Fibroblast of pulmonary artery (primary cell): ENCODE measurements at regions not wholly inside any gene's neighbourhood (a gene's known extent, or its start where the extent isn't known, plus 50 kb on each side); places are given as distances from the start of the nearest gene placed in this dataset.
"Not testable (repeated sequence)": the region's sequence is repeated elsewhere in the genome, so short reads cannot be mapped to it uniquely, and the experiment has no call there.

Experiments used
- DNase-seq: peaks from one replicate; pipeline ENCODE4 v3.0.0-alpha.2; 2010; ENCODE audit warnings: low read depth
- H3K4me3 ChIP-seq: replicated peaks from 2 replicates; pipeline ENCODE4 v1.5.1; 2011; ENCODE audit warnings: low read depth, mild to moderate bottlenecking, control low read depth, low read length, moderate library complexity
- CTCF ChIP-seq: IDR thresholded peaks from 2 replicates; pipeline ENCODE4 v1.5.1; 2011; ENCODE audit warnings: mild to moderate bottlenecking, control low read depth, low read length, inconsistent platforms; ENCODE audit errors: missing control alignments

- DNase-seq = no peak
- no peak for TF ChIP-seq CTCF
- H3K4me3 ChIP-seq = no peak overlapping the region
These were observed 50.9 kb upstream of the MITF start for GRCh38 chr3:69688400-69688799.

- no peak overlapping the region for H3K4me3 ChIP-seq
- no peak for DNase-seq
- TF ChIP-seq CTCF = no peak
These were observed 51.6 kb upstream of the MITF start for GRCh38 chr3:69687641-69688040.

GRCh38 chr3:69686056-69686455, 53.2 kb upstream of the MITF start:
- DNase-seq = no peak
- no peak overlapping the region for H3K4me3 ChIP-seq
- TF ChIP-seq CTCF = no peak

GRCh38 chr3:69684309-69684961, 54.8 kb upstream of the MITF start:
- no peak for TF ChIP-seq CTCF
- no peak overlapping the region for H3K4me3 ChIP-seq
- no peak for DNase-seq

- no peak for DNase-seq
- no peak overlapping the region for H3K4me3 ChIP-seq
- TF ChIP-seq CTCF = no peak
These were observed 56.0 kb upstream of the MITF start for GRCh38 chr3:69683082-69683806.

GRCh38 chr3:69677456-69677855, 61.8 kb upstream of the MITF start:
- not testable (repeated sequence) for H3K4me3 ChIP-seq, DNase-seq

GRCh38 chr3:69675786-69676530, 63.3 kb upstream of the MITF start:
- TF ChIP-seq CTCF = no peak
- DNase-seq = no peak
- no peak overlapping the region for H3K4me3 ChIP-seq
